ENCODE measurements at regions not wholly inside any gene's neighbourhood (a gene's known extent, or its start where the extent isn't known, plus 50 kb on each side); places are given as distances from the start of the nearest gene placed in this dataset.

GRCh38 chr14:97838986-97839385 is 1041.8 kb downstream of the VRK1 start:
- no peak for TF ChIP-seq CTCF (tag by site-specific recombination; IDR thresholded peaks at IDR 0.05)
- TF ChIP-seq SETDB1 (IDR thresholded peaks at IDR 0.05; ENCODE audit: insufficient read length, low read length): no peak
- no peak for TF ChIP-seq ZNF274 (IDR thresholded peaks at IDR 0.05; ENCODE audit: low read length)
- TF ChIP-seq ZNF274 (tag by site-specific recombination; IDR thresholded peaks at IDR 0.05; ENCODE audit: borderline replicate concordance): no peak
